ENCODE measurements at regions not wholly inside any gene's neighbourhood (a gene's known extent, or its start where the extent isn't known, plus 50 kb on each side); places are given as distances from the start of the nearest gene placed in this dataset.

DNA sequence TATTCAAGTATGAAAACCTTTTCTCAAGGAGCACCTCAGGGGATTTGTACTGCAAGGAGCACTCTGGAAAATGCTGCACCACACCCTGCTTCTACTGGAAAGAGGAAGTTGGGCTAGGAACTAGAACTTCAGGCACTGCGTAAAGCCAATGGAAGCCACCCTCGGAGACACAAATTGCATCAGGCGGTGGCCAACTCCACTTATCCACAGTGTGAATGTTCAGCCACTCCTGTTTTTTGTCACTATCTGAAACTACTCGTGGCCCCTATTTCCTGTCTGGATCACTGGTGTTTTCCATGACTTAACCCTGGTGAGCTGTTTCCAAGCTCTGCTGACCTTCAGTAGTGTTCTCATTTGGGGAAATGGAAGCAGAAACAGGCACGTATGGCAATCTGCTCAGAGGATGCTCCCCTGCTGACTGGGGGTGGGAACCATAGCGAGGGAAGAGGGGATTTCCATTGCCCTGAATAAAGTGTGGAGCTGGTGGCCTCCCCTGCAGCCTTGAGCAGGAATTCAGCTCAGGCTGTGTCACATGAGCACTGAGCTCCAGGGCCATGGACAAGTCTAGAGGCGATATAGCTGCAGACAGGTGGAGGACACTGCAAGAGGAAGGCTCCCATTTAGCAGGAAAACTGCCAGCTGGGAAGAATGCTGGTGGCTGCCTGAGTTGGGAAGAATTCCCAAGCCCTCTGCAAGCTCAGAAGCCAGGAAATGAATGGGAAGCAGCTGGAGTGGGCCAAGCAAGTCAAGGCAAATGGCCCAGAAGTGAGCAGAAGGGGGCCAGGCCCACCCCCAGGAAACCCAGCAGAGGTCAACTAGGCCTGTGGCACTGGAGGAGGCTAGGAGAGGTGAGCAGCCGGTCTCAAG lies 50.5 kb upstream of the RAP1B start:
- no peak for DNase-seq

- no peak for DNase-seq
These were observed 49.8 kb upstream of the RAP1B start for GRCh38 chr12:68560851-68561422.
